H1 (cell line): ENCODE measurements at regions not wholly inside any gene's neighbourhood (a gene's known extent, or its start where the extent isn't known, plus 50 kb on each side); places are given as distances from the start of the nearest gene placed in this dataset.

Experiments used
- CTCF ChIA-PET: fragments of 300-600 bp; sonication (Branson Sonifier 250); formaldehyde crosslinking; loops from one replicate; lab custom pipeline; 2021; ENCODE audit not compliant: partially characterized antibody; lab: Charles Lee
- POLR2A ChIA-PET: fragments of 300-600 bp; sonication (Branson Sonifier 250); formaldehyde crosslinking; loops from one replicate; lab custom pipeline; 2021; ENCODE audit warnings: inconsistent platforms; ENCODE audit not compliant: partially characterized antibody; lab: Charles Lee
- DNase-seq, 2 experiments: peaks; one replicate each; pipeline versions ENCODE4 v3.0.0 to v3.0.0-alpha.2; 2010 to 2022; ENCODE audit warnings: low spot score in 2 of 2, low read depth in 1 of 2, mixed read lengths in 1 of 2
- FAIRE-seq: peaks from 2 replicates; lab custom pipeline; 2011; peaks lifted over from hg19 to GRCh38; lab: Jason Lieb, UNC
- H2AFZ ChIP-seq: 2 replicates; pipeline ENCODE4 v1.8.1; 2012; ENCODE audit warnings: low read length, inconsistent platforms
- H2AK5ac ChIP-seq: 2 replicates; pipeline ENCODE4 v1.6.1; 2013; ENCODE audit warnings: low read depth, low read length
- H2BK120ac ChIP-seq: replicated peaks from 2 replicates; pipeline ENCODE3; 2013; ENCODE audit warnings: low read depth, low read length, inconsistent platforms
- H2BK12ac ChIP-seq: 2 replicates; pipeline ENCODE4 v1.6.1; 2013; ENCODE audit warnings: low read depth, low read length
- H2BK15ac ChIP-seq: 2 replicates; pipeline ENCODE4 v1.6.1; 2013; ENCODE audit warnings: low read length
- H2BK20ac ChIP-seq: 2 replicates; pipeline ENCODE4 v1.6.1; 2013; ENCODE audit warnings: low read length
- H2BK5ac ChIP-seq: 2 replicates; pipeline ENCODE4 v1.6.1; 2013; ENCODE audit warnings: low read depth, low read length
- H3K14ac ChIP-seq: 2 replicates; pipeline ENCODE4 v1.6.1; 2013; ENCODE audit warnings: inconsistent platforms; ENCODE audit not compliant: insufficient read length
- H3K18ac ChIP-seq: 2 replicates; pipeline ENCODE4 v1.6.1; 2013; ENCODE audit warnings: low read length; ENCODE audit errors: extremely low read depth
- H3K23ac ChIP-seq: 2 replicates; pipeline ENCODE4 v1.6.1; 2013; ENCODE audit warnings: inconsistent platforms; ENCODE audit not compliant: insufficient read length
- H3K23me2 ChIP-seq: 2 replicates; pipeline ENCODE4 v1.6.1; 2013; ENCODE audit warnings: low read depth, low read length
- H3K27ac ChIP-seq: 2 replicates; pipeline ENCODE4 v1.6.1; 2011; ENCODE audit warnings: low read depth, low read length, inconsistent platforms
- H3K27me3 ChIP-seq, 4 experiments: replicated peaks in 1 of 4; 1 replicate in 1 of 4; 2 replicates in 3 of 4; pipeline versions ENCODE4 v1.6.1 to v1.8.1; 2011 to 2013; ENCODE audit warnings: low read length in 3 of 4, mild to moderate bottlenecking in 3 of 4, inconsistent platforms in 2 of 4, mixed read lengths in 2 of 4, moderate library complexity in 1 of 4; ENCODE audit not compliant: control insufficient read depth in 3 of 4, insufficient read depth in 3 of 4; ENCODE audit errors: extremely low read depth in 1 of 4
- H3K36me3 ChIP-seq, 4 experiments: 2 replicates each; pipeline versions ENCODE4 v1.6.1 to v1.8.1; 2011 to 2013; ENCODE audit warnings: mild to moderate bottlenecking in 4 of 4, low read length in 3 of 4, moderate library complexity in 2 of 4, control low read depth in 1 of 4, inconsistent platforms in 1 of 4; ENCODE audit not compliant: insufficient read depth in 4 of 4, control insufficient read depth in 2 of 4
- H3K4ac ChIP-seq: replicated peaks from 2 replicates; pipeline ENCODE3; 2013; ENCODE audit warnings: low read length, low read depth, mixed read lengths, inconsistent platforms; ENCODE audit not compliant: insufficient read length
- H3K4me1 ChIP-seq, 4 experiments: replicated peaks in 1 of 4; 1 replicate in 1 of 4; 2 replicates in 3 of 4; pipeline versions ENCODE4 v1.6.1 to v1.8.1; 2011 to 2013; ENCODE audit warnings: low read length in 3 of 4, inconsistent platforms in 2 of 4, mixed read lengths in 1 of 4; ENCODE audit not compliant: insufficient read depth in 4 of 4, control insufficient read depth in 3 of 4
- H3K4me2 ChIP-seq, 2 experiments: 2 replicates each; pipeline versions ENCODE4 v1.6.1 to v1.8.1; 2011 to 2013; ENCODE audit warnings: low read depth in 2 of 2, low read length in 2 of 2, control low read depth in 1 of 2, inconsistent platforms in 1 of 2, mild to moderate bottlenecking in 1 of 2; ENCODE audit not compliant: insufficient read depth in 1 of 2
- H3K4me3 ChIP-seq, 4 experiments: fragments of 200-600, 300-600 bp in 1 of 4; sonication (generic), shearing (Covaris generic), sonication (Bioruptor Twin) in 1 of 4; 2 replicates each; pipeline versions ENCODE4 v1.5.1 to v1.8.1; 2011 to 2016; ENCODE audit warnings: low read length in 4 of 4, low read depth in 3 of 4, control low read depth in 2 of 4, inconsistent platforms in 2 of 4, mild to moderate bottlenecking in 2 of 4, mixed read lengths in 1 of 4, moderate library complexity in 1 of 4; ENCODE audit not compliant: insufficient read depth in 2 of 4; ENCODE audit errors: extremely low read depth in 1 of 4
- H3K56ac ChIP-seq: replicated peaks from 2 replicates; pipeline ENCODE3; 2013; ENCODE audit warnings: low read depth, mild to moderate bottlenecking, mixed read lengths, low read length, inconsistent platforms; ENCODE audit not compliant: insufficient read length
- H3K79me1 ChIP-seq: 2 replicates; pipeline ENCODE4 v1.6.1; 2013; ENCODE audit warnings: low read depth, low read length, control low read depth
- H3K79me2 ChIP-seq, 2 experiments: 2 replicates each; pipeline versions ENCODE4 v1.6.1 to v1.8.1; 2012 to 2013; ENCODE audit warnings: low read length in 2 of 2, mild to moderate bottlenecking in 2 of 2, inconsistent platforms in 1 of 2; ENCODE audit not compliant: insufficient read depth in 2 of 2, control insufficient read depth in 1 of 2
- H3K9ac ChIP-seq, 4 experiments: replicated peaks in 1 of 4; 1 replicate in 1 of 4; 2 replicates in 3 of 4; pipeline versions ENCODE4 v1.6.1 to v1.8.1; 2011 to 2013; ENCODE audit warnings: low read depth in 3 of 4, low read length in 3 of 4, control low read depth in 2 of 4, mild to moderate bottlenecking in 2 of 4, moderate library complexity in 2 of 4, inconsistent platforms in 1 of 4; ENCODE audit errors: extremely low read depth in 1 of 4
- H3K9me3 ChIP-seq, 2 experiments: 2 replicates each; pipeline versions ENCODE4 v1.6.1 to v1.8.1; 2012 to 2013; ENCODE audit warnings: mild to moderate bottlenecking in 2 of 2, moderate library complexity in 2 of 2, control low read depth in 1 of 2, inconsistent platforms in 1 of 2, low read depth in 1 of 2, low read length in 1 of 2, mixed read lengths in 1 of 2; ENCODE audit not compliant: insufficient read depth in 2 of 2
- H4K20me1 ChIP-seq, 2 experiments: replicated peaks in 1 of 2; 2 replicates each; pipeline versions ENCODE3 to v1.8.1; 2011 to 2013; ENCODE audit warnings: inconsistent platforms in 2 of 2, low read length in 2 of 2, mild to moderate bottlenecking in 1 of 2; ENCODE audit not compliant: insufficient read depth in 2 of 2, control insufficient read depth in 1 of 2
- H4K5ac ChIP-seq: 2 replicates; pipeline ENCODE4 v1.6.1; 2013; ENCODE audit warnings: low read length, low read depth, mixed read lengths, inconsistent platforms; ENCODE audit not compliant: insufficient read length
- H4K8ac ChIP-seq: 2 replicates; pipeline ENCODE4 v1.8.0; 2013; ENCODE audit warnings: mild to moderate bottlenecking, moderate library complexity, low read length, inconsistent platforms; ENCODE audit not compliant: insufficient read depth; ENCODE audit errors: extremely low read depth
- H4K91ac ChIP-seq: replicated peaks from 2 replicates; pipeline ENCODE3; 2013; ENCODE audit warnings: low read length, mixed read lengths, inconsistent platforms; ENCODE audit not compliant: insufficient read length
- EZH2 ChIP-seq: fragments of 200-600 bp; sonication (generic); IDR thresholded peaks from 2 replicates; pipeline ENCODE4 v1.7.1; 2012; ENCODE audit warnings: low read depth, mild to moderate bottlenecking, moderate library complexity, low read length, inconsistent platforms; ENCODE audit not compliant: severe bottlenecking
- GTF2F1 ChIP-seq: IDR thresholded peaks from 2 replicates; pipeline ENCODE4 v1.6.1; 2012; ENCODE audit warnings: low read depth, low read length, improper control_type of control experiment, borderline replicate concordance
- KDM4A ChIP-seq: IDR thresholded peaks from one replicate; pipeline ENCODE4 v1.7.1; 2012; ENCODE audit warnings: low read depth, mild to moderate bottlenecking, moderate library complexity, low read length, inconsistent platforms; ENCODE audit not compliant: severe bottlenecking
- NRF1 ChIP-seq: IDR thresholded peaks from 2 replicates; pipeline ENCODE4 v1.6.1; 2011; ENCODE audit warnings: mild to moderate bottlenecking, low read depth, low read length, improper control_type of control experiment
- SAP30 ChIP-seq: fragments of 300-600 bp; sonication (generic); IDR thresholded peaks from 2 replicates; pipeline ENCODE4 v1.7.1; 2012; ENCODE audit warnings: low read length, moderate library complexity, mild to moderate bottlenecking, inconsistent platforms; ENCODE audit not compliant: insufficient read depth, insufficient replicate concordance
- SIRT6 ChIP-seq: IDR thresholded peaks from one replicate; pipeline ENCODE4 v1.7.1; 2012; ENCODE audit warnings: low read length, inconsistent platforms
- SP1 ChIP-seq: IDR thresholded peaks from 2 replicates; pipeline ENCODE4 v1.6.1; 2011; ENCODE audit warnings: low read depth, low read length
- TAF7 ChIP-seq: optimal IDR thresholded peaks from 2 replicates; pipeline ENCODE3; 2011; ENCODE audit warnings: low read depth, mild to moderate bottlenecking, inconsistent platforms, low read length, moderate library complexity, borderline replicate concordance
- TBP ChIP-seq: IDR thresholded peaks from 2 replicates; pipeline ENCODE4 v1.6.1; 2011; ENCODE audit warnings: low read depth, low read length, improper control_type of control experiment
- ZNF274 ChIP-seq: IDR thresholded peaks from 2 replicates; pipeline ENCODE4 v1.7.0; 2012; ENCODE audit warnings: low read length, borderline replicate concordance; ENCODE audit errors: extremely low read depth
- WGBS, 2 experiments: shearing (Covaris generic) in 1 of 2; methylation state at CpG; one replicate each; pipeline versions ENCODE4 v1.1.6 to v1.1.7; 2013 to 2015; ENCODE audit warnings: low lambda C conversion rate in 2 of 2, mixed read lengths in 2 of 2, inconsistent platforms in 1 of 2, low coverage in 1 of 2, missing lambda C conversion rate in 1 of 2; ENCODE audit not compliant: insufficient replicate concordance in 2 of 2, insufficient coverage in 1 of 2, insufficient read length in 1 of 2; ENCODE audit errors: extremely low coverage in 1 of 2, missing lambda C conversion rate in 1 of 2; 5-methylcytosine and 5-hydroxymethylcytosine counted together
- TF ChIP-seq, protein P1 (sequence below): IDR thresholded peaks from 2 replicates; pipeline ENCODE4 v1.6.1; 2011; ENCODE audit warnings: low read depth, mild to moderate bottlenecking, low read length; ENCODE audit not compliant: insufficient read depth
- TF ChIP-seq, protein P2 (sequence below), 3 experiments: IDR thresholded peaks; 1 replicate in 2 of 3; 2 replicates in 1 of 3; pipeline versions ENCODE4 v1.5.1 to v1.6.1; 2011; ENCODE audit warnings: low read length in 3 of 3, mild to moderate bottlenecking in 3 of 3, inconsistent platforms in 2 of 3, low read depth in 1 of 3, moderate library complexity in 1 of 3; ENCODE audit not compliant: insufficient read depth in 1 of 3; ENCODE audit errors: control extremely low read depth in 1 of 3

DNA sequence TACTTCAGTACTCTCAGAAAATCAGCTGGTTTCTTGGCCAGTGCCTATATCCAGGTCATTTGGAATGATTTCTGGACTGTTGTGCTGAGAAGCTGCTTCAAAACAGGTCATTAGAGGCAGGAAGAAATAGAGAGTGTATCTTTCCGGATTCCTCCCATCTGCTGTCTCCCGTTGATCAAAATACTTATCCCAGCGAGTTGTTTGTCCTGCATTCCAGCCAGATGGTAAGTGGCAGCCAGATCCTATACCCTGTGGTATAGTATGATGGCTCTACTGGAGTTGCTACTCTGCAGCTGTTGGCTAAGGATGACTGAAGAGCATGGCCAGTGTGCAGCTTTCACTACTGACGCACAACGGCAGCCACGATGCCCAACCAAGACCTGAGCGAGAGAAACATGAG lies 560.9 kb upstream of the ANO5 start:
- no peak overlapping the region for H3K14ac ChIP-seq
- H3K23me2 ChIP-seq, result no peaks in the 10 kb centered on the region
- CTCF ChIA-PET, result interaction anchor here (1.0 kb wide), 1 partner anchor 120 kb away, joined by 3 read pairs; no protein-coding TSS in a partner anchor
- H4K20me1 ChIP-seq, result no peaks in the 10 kb centered on the region
- WGBS, 2 experiments, result 91% methylated on average over 7 of the region's 7 CpGs; no CpG with 5 or more reads in 1 of the 2 experiments
- no peaks in the 10 kb centered on the region for H3K4me1 ChIP-seq
- no peak overlapping the region for H3K9ac ChIP-seq
- H2AK5ac ChIP-seq, result no peak overlapping the region
- H2AFZ ChIP-seq, result no peak overlapping the region
- no peaks in the 10 kb centered on the region for H3K36me3 ChIP-seq
- no peaks in the 10 kb centered on the region for H3K79me2 ChIP-seq
- H4K5ac ChIP-seq, result no peak overlapping the region
- no peak overlapping the region for H3K4me3 ChIP-seq
- no peak overlapping the region for H2BK5ac ChIP-seq
- no peak overlapping the region for H4K8ac ChIP-seq
- H2BK20ac ChIP-seq, result no peak overlapping the region
- no peak overlapping the region for H3K23ac ChIP-seq
- FAIRE-seq, result no peak
- no peaks in the 10 kb centered on the region for H3K79me1 ChIP-seq
- no peak overlapping the region for H2BK12ac ChIP-seq
- H3K27me3 ChIP-seq, result no peaks in the 10 kb centered on the region
- no peak overlapping the region for H3K27ac ChIP-seq
- H3K18ac ChIP-seq, result no peak overlapping the region
- no peak overlapping the region for H2BK15ac ChIP-seq
- DNase-seq, result no peak
- no peak overlapping the region for H3K4ac ChIP-seq
- no peaks in the 10 kb centered on the region for H3K9me3 ChIP-seq
- H3K56ac ChIP-seq, result no peak overlapping the region
- H2BK120ac ChIP-seq, result no peak overlapping the region
- POLR2A ChIA-PET, result no interaction called here
- no peak overlapping the region for H4K91ac ChIP-seq
- H3K4me2 ChIP-seq, result no peak overlapping the region
- TF ChIP-seq, protein P1, sequence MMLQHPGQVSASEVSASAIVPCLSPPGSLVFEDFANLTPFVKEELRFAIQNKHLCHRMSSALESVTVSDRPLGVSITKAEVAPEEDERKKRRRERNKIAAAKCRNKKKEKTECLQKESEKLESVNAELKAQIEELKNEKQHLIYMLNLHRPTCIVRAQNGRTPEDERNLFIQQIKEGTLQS, result no peak
- no peak for TF ChIP-seq SIRT6
- TF ChIP-seq GTF2F1, result no peak
- no peak for TF ChIP-seq NRF1
- TF ChIP-seq SAP30, result no peak
- no peak for TF ChIP-seq KDM4A
- no peak for TF ChIP-seq EZH2
- TF ChIP-seq TBP, result no peak
- TF ChIP-seq ZNF274, result no peak
- TF ChIP-seq, protein P2, sequence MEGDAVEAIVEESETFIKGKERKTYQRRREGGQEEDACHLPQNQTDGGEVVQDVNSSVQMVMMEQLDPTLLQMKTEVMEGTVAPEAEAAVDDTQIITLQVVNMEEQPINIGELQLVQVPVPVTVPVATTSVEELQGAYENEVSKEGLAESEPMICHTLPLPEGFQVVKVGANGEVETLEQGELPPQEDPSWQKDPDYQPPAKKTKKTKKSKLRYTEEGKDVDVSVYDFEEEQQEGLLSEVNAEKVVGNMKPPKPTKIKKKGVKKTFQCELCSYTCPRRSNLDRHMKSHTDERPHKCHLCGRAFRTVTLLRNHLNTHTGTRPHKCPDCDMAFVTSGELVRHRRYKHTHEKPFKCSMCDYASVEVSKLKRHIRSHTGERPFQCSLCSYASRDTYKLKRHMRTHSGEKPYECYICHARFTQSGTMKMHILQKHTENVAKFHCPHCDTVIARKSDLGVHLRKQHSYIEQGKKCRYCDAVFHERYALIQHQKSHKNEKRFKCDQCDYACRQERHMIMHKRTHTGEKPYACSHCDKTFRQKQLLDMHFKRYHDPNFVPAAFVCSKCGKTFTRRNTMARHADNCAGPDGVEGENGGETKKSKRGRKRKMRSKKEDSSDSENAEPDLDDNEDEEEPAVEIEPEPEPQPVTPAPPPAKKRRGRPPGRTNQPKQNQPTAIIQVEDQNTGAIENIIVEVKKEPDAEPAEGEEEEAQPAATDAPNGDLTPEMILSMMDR (IDR thresholded peaks at IDR 0.05; ENCODE audit: control extremely low read depth in 1 of 3, insufficient read depth in 1 of 3, low read depth in 1 of 3, low read length in 3 of 3), result no peak
- no peak for TF ChIP-seq SP1
- no peak for TF ChIP-seq TAF7
